GM19239 (cell line): ENCODE measurements at regions not wholly inside any gene's neighbourhood (a gene's known extent, or its start where the extent isn't known, plus 50 kb on each side); places are given as distances from the start of the nearest gene placed in this dataset.
"Not testable (repeated sequence)": the region's sequence is repeated elsewhere in the genome, so short reads cannot be mapped to it uniquely, and the experiment has no call there.

Experiments used
- DNase-seq: peaks from one replicate; pipeline ENCODE4 v3.0.0; 2011; ENCODE audit warnings: low spot score; ENCODE audit not compliant: insufficient read length
- FAIRE-seq: peaks from 2 replicates; lab custom pipeline; 2011; peaks lifted over from hg19 to GRCh38; lab: Jason Lieb, UNC

GRCh38 chr6:76275746-76276145 lies 203.3 kb upstream of the IMPG1 start:
- DNase-seq = no peak
- no peak for FAIRE-seq

- FAIRE-seq (no peak), DNase-seq (no peak)
Observed at GRCh38 chr6:76264468-76264867, 192.0 kb upstream of the IMPG1 start.

GRCh38 chr6:76262240-76262639 lies 189.8 kb upstream of the IMPG1 start:
- FAIRE-seq = no peak
- DNase-seq = no peak

- FAIRE-seq = no peak
- DNase-seq = no peak
Observed at GRCh38 chr6:76250666-76251065, 178.2 kb upstream of the IMPG1 start.

- no peak for FAIRE-seq
- DNase-seq = no peak
Observed at GRCh38 chr6:76247527-76247926, 175.1 kb upstream of the IMPG1 start.

- DNase-seq = no peak
- FAIRE-seq = no peak
Observed at GRCh38 chr6:76240092-76240491, 167.6 kb upstream of the IMPG1 start.

- FAIRE-seq (no peak), DNase-seq (no peak)
Observed at GRCh38 chr6:76230711-76231110, 158.2 kb upstream of the IMPG1 start.

GRCh38 chr6:76222189-76222588 lies 149.7 kb upstream of the IMPG1 start:
- FAIRE-seq (no peak), DNase-seq (no peak)

- FAIRE-seq (no peak), DNase-seq (peak; percentile 1)
Observed at GRCh38 chr6:76221525-76221924, 149.1 kb upstream of the IMPG1 start.

GRCh38 chr6:76220805-76221204 lies 148.3 kb upstream of the IMPG1 start:
- DNase-seq = no peak
- no peak for FAIRE-seq

GRCh38 chr6:76217606-76218005 lies 145.1 kb upstream of the IMPG1 start:
- FAIRE-seq = no peak
- no peak for DNase-seq

- DNase-seq (no peak), FAIRE-seq (no peak)
Observed at GRCh38 chr6:76214546-76214945, 142.1 kb upstream of the IMPG1 start.

GRCh38 chr6:76174722-76175121 lies 102.3 kb upstream of the IMPG1 start:
- FAIRE-seq = no peak
- no peak for DNase-seq

GRCh38 chr6:76166874-76167273 lies 94.4 kb upstream of the IMPG1 start:
- FAIRE-seq = no peak
- DNase-seq = no peak

GRCh38 chr6:76166297-76166696 lies 93.8 kb upstream of the IMPG1 start:
- DNase-seq = no peak
- no peak for FAIRE-seq

GRCh38 chr6:76165471-76166221 lies 93.2 kb upstream of the IMPG1 start:
- FAIRE-seq (no peak), DNase-seq (no peak)

GRCh38 chr6:76162811-76163210 lies 90.3 kb upstream of the IMPG1 start:
- DNase-seq = no peak
- FAIRE-seq = no peak

- FAIRE-seq, DNase-seq: not testable (repeated sequence)
Observed at GRCh38 chr6:76157800-76158199, 85.3 kb upstream of the IMPG1 start.

- DNase-seq (no peak), FAIRE-seq (no peak)
Observed at GRCh38 chr6:76135481-76135880, 63.0 kb upstream of the IMPG1 start.

GRCh38 chr6:76134651-76135050 lies 62.2 kb upstream of the IMPG1 start:
- FAIRE-seq = no peak

GRCh38 chr6:76124018-76124417 lies 51.6 kb upstream of the IMPG1 start:
- DNase-seq = no peak
- FAIRE-seq = no peak

More at GRCh38 chr6:76134651-76135050, 62.2 kb upstream of the IMPG1 start:
- DNase-seq = no peak
